ENCODE measurements at regions not wholly inside any gene's neighbourhood (a gene's known extent, or its start where the extent isn't known, plus 50 kb on each side); places are given as distances from the start of the nearest gene placed in this dataset.

DNA sequence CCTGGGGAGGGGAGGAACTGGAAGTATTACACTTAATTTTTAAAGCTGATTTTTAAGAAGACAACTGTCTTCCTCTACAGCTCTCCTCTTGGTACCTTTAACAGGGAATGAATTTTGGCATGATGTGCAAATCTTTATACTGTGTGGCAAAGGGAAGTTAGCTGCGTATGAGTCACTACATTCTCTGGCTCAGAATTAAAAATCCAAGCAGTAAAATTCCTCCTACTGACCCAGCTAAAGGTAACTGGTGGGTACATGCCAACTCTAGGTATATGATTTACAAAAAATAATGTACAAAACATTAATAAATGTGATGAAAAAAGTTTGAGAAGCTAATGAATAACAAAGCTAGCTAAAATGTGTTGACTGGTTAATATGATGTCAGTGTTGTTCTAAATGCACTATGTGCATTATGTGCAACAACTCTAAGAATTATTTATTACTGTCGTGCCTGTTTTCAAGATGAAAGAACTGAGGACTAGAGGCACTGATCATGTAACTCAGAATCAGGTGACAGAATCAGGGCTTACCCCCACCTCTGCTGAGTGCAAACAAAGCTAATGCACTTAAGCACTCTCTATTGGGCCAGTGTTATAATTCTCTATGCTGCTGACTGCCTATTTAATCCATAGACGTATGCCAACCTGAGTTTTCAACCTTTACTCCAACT lies 194.7 kb upstream of the CADPS start:
- Mint-ChIP-seq H3K27ac (no peak overlapping the region), H3K4me3 (no peak overlapping the region), H3K27me3 (no peaks in the 10 kb centered on the region), H3K36me3 (no peaks in the 10 kb centered on the region), H3K4me1 (no peaks in the 10 kb centered on the region), H3K9me3 (peaks cover 6% of the 10 kb centered on the region)
- ATAC-seq (ENCODE audit: low read depth) (no peak), DNase-seq (no peak)
- POLR2A ChIA-PET = no interaction called here

GRCh38 chr3:63070476-63070810 lies 195.2 kb upstream of the CADPS start:
- H3K36me3 Mint-ChIP-seq = no peaks in the 10 kb centered on the region
- H3K27ac Mint-ChIP-seq = no peak overlapping the region
- peaks cover 6% of the 10 kb centered on the region for H3K9me3 Mint-ChIP-seq
- no peaks in the 10 kb centered on the region for H3K4me1 Mint-ChIP-seq
- H3K4me3 Mint-ChIP-seq = no peak overlapping the region
- POLR2A ChIA-PET = no interaction called here
- DNase-seq = no peak
- no peak for ATAC-seq (ENCODE audit: low read depth)
- no peaks in the 10 kb centered on the region for H3K27me3 Mint-ChIP-seq

DNA sequence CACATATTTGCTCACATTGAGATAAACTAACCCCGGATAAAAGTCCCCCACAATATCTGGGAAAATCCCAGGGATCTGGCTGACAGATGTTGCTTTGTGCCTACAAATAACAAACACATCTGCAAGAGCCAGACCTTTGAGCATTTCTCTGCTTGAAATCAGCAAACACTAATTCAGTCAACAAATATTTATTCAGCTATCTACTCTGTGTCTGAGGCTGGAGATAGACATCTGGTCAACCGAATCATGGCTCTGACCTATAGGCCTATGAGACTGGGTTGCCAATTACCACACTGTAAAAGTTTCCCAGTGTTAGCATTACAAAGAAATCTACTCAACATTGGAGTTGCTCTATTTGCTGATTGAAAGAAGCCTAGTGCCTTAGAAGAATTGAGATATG lies 201.1 kb upstream of the CADPS start:
- DNase-seq (no peak), ATAC-seq (ENCODE audit: low read depth) (no peak)
- Mint-ChIP-seq H3K27ac (no peak overlapping the region), H3K27me3 (no peaks in the 10 kb centered on the region), H3K36me3 (no peaks in the 10 kb centered on the region), H3K4me3 (no peak overlapping the region), H3K9me3 (no peaks in the 10 kb centered on the region), H3K4me1 (no peaks in the 10 kb centered on the region)
- POLR2A ChIA-PET = no interaction called here

GRCh38 chr3:63086190-63086589 lies 191.9 kb upstream of the SYNPR start:
- Mint-ChIP-seq H3K9me3 (no peaks in the 10 kb centered on the region), H3K27ac (no peak overlapping the region), H3K4me3 (no peak overlapping the region), H3K4me1 (no peaks in the 10 kb centered on the region), H3K36me3 (no peaks in the 10 kb centered on the region), H3K27me3 (no peaks in the 10 kb centered on the region)
- DNase-seq (no peak), ATAC-seq (ENCODE audit: low read depth) (no peak)
- POLR2A ChIA-PET = no interaction called here

- ATAC-seq (ENCODE audit: low read depth) (no peak), DNase-seq (no peak)
- Mint-ChIP-seq H3K27ac (no peak overlapping the region), H3K4me3 (no peak overlapping the region), H3K4me1 (no peaks in the 10 kb centered on the region), H3K9me3 (no peaks in the 10 kb centered on the region), H3K36me3 (no peaks in the 10 kb centered on the region), H3K27me3 (no peaks in the 10 kb centered on the region)
- POLR2A ChIA-PET = no interaction called here
These were observed 188.9 kb upstream of the SYNPR start for GRCh38 chr3:63089007-63089750.

GRCh38 chr3:63089751-63090132 lies 188.4 kb upstream of the SYNPR start:
- POLR2A ChIA-PET = no interaction called here

GRCh38 chr3:63090656-63091055 lies 187.5 kb upstream of the SYNPR start:
- no peaks in the 10 kb centered on the region for H3K36me3 Mint-ChIP-seq
- POLR2A ChIA-PET = no interaction called here
- H3K27ac Mint-ChIP-seq = no peak overlapping the region
- no peaks in the 10 kb centered on the region for H3K4me1 Mint-ChIP-seq
- H3K4me3 Mint-ChIP-seq = no peak overlapping the region
- DNase-seq = no peak
- H3K27me3 Mint-ChIP-seq = no peaks in the 10 kb centered on the region
- no peaks in the 10 kb centered on the region for H3K9me3 Mint-ChIP-seq
- ATAC-seq (ENCODE audit: low read depth) = no peak

More at GRCh38 chr3:63089751-63090132, 188.4 kb upstream of the SYNPR start:
- H3K36me3 Mint-ChIP-seq = no peaks in the 10 kb centered on the region
- ATAC-seq (ENCODE audit: low read depth) = no peak
- no peak overlapping the region for H3K4me3 Mint-ChIP-seq
- H3K27ac Mint-ChIP-seq = no peak overlapping the region
- no peaks in the 10 kb centered on the region for H3K4me1 Mint-ChIP-seq
- no peaks in the 10 kb centered on the region for H3K9me3 Mint-ChIP-seq
- H3K27me3 Mint-ChIP-seq = no peaks in the 10 kb centered on the region
- DNase-seq = no peak

DNA sequence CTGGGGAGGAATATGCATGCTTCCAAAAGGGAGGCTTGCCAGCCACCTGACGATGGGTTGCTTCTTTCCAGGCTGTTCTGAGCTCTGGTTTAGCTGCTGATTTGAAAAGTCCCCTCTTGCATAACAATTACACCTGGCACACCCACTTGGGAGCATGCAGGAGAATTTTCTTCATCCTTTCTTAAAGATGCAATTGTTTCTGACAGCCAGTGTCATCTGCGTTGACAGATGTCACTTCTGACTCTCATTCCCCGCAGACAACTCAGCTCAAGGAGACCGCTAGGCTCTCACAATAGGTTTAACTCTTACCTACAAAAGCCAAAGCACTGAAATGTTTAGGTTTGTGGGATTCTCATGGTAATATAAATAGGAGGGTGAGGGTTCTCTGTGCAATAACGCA lies 185.6 kb upstream of the SYNPR start:
- H3K4me1 Mint-ChIP-seq = no peaks in the 10 kb centered on the region
- no peaks in the 10 kb centered on the region for H3K27me3 Mint-ChIP-seq
- no peaks in the 10 kb centered on the region for H3K36me3 Mint-ChIP-seq
- no peak overlapping the region for H3K27ac Mint-ChIP-seq
- peaks cover 2% of the 10 kb centered on the region for H3K9me3 Mint-ChIP-seq
- ATAC-seq (ENCODE audit: low read depth) = no peak
- DNase-seq = no peak
- POLR2A ChIA-PET = no interaction called here
- H3K4me3 Mint-ChIP-seq = no peak overlapping the region

GRCh38 chr3:63094642-63095408 lies 183.3 kb upstream of the SYNPR start:
- Mint-ChIP-seq H3K4me1 (no peaks in the 10 kb centered on the region), H3K27ac (no peak overlapping the region), H3K27me3 (no peaks in the 10 kb centered on the region), H3K4me3 (no peak overlapping the region), H3K9me3 (peaks cover 7% of the 10 kb centered on the region), H3K36me3 (no peaks in the 10 kb centered on the region)
- POLR2A ChIA-PET = no interaction called here
- DNase-seq = no peak
- ATAC-seq (ENCODE audit: low read depth) = no peak

DNA sequence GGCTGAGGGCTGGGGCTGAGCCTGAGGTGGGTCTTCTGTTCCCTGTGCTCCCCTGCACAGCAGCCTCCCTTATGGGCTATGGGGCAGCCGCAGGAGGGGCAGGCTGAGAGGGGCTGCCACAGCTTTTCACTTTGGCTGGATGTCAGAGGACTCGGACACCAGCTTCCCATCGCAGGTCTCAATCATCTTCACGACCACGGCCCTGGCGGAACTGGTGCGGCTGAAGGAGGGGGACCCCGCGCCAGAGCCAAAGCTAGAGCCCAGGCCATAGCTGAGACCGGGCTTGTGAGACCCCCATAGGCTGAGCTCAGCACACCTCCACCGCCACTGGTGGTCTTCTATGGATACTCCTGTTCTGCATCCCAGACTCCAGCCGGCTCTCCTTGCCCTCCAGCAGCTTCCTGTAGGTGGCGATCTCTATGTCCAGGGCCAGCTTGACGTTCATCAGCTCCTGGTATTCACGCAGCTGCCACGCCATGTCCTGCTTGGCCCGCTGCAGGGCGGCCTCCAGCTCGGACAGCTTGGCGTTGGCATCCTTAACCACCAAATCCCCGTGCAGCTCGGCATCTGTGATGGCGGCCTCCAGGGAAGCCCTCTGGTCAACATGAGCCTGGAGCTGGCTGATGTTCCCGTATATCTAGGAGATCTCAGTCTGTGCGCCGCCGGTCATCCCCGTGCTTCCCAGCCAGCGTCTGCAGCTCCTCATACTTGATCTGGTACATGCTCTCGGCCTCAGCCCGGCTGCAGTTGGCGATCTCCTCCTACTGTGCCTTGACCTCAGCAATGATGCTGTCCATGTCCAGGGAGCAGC lies 181.7 kb upstream of the SYNPR start:
- Mint-ChIP-seq H3K4me1 (no peaks in the 10 kb centered on the region), H3K9me3 (peaks cover 7% of the 10 kb centered on the region), H3K36me3 (no peaks in the 10 kb centered on the region), H3K27ac (no peak overlapping the region), H3K4me3 (no peak overlapping the region), H3K27me3 (no peaks in the 10 kb centered on the region)
- POLR2A ChIA-PET = no interaction called here
- no peak for DNase-seq
- no peak for ATAC-seq (ENCODE audit: low read depth)

- no peak for DNase-seq
These were observed 180.7 kb upstream of the SYNPR start for GRCh38 chr3:63097396-63097795.

GRCh38 chr3:63116922-63117321 lies 161.2 kb upstream of the SYNPR start:
- no peak overlapping the region for H3K4me3 Mint-ChIP-seq
- H3K4me1 Mint-ChIP-seq = no peaks in the 10 kb centered on the region
- H3K27ac Mint-ChIP-seq = no peak overlapping the region
- H3K27me3 Mint-ChIP-seq = no peaks in the 10 kb centered on the region
- H3K9me3 Mint-ChIP-seq = no peaks in the 10 kb centered on the region
- H3K36me3 Mint-ChIP-seq = no peaks in the 10 kb centered on the region
- ATAC-seq (ENCODE audit: low read depth) = no peak
- POLR2A ChIA-PET = no interaction called here
- no peak for DNase-seq

More at GRCh38 chr3:63097396-63097795, 180.7 kb upstream of the SYNPR start:
- H3K36me3 Mint-ChIP-seq = no peaks in the 10 kb centered on the region
- no peak for ATAC-seq (ENCODE audit: low read depth)
- peaks cover 7% of the 10 kb centered on the region for H3K9me3 Mint-ChIP-seq
- H3K4me3 Mint-ChIP-seq = no peak overlapping the region
- H3K27ac Mint-ChIP-seq = no peak overlapping the region
- H3K4me1 Mint-ChIP-seq = no peaks in the 10 kb centered on the region
- no peaks in the 10 kb centered on the region for H3K27me3 Mint-ChIP-seq
- POLR2A ChIA-PET = no interaction called here

- H3K27me3 Mint-ChIP-seq = no peaks in the 10 kb centered on the region
- ATAC-seq (ENCODE audit: low read depth) (no peak), DNase-seq (no peak)
- no peaks in the 10 kb centered on the region for H3K36me3 Mint-ChIP-seq
- H3K4me1 Mint-ChIP-seq = no peaks in the 10 kb centered on the region
- no peak overlapping the region for H3K27ac Mint-ChIP-seq
- peaks cover 2% of the 10 kb centered on the region for H3K9me3 Mint-ChIP-seq
- H3K4me3 Mint-ChIP-seq = no peak overlapping the region
- POLR2A ChIA-PET = no interaction called here
These were observed 154.0 kb upstream of the SYNPR start for GRCh38 chr3:63124090-63124489.
